HEK293T (cell line): ENCODE measurements at regions not wholly inside any gene's neighbourhood (a gene's known extent, or its start where the extent isn't known, plus 50 kb on each side); places are given as distances from the start of the nearest gene placed in this dataset.

Experiments
- CTCF ChIA-PET: fragments of 350-600 bp; formaldehyde crosslinking; extraction: SDS; loops from one replicate; lab custom pipeline; 2021; ENCODE audit warnings: antibody characterized with exemption, inconsistent platforms; lab: Yijun Ruan, JAX
- POLR2A ChIA-PET: fragments of 350-600 bp; formaldehyde crosslinking; extraction: SDS; loops from one replicate; lab custom pipeline; 2020; ENCODE audit warnings: antibody characterized with exemption, inconsistent platforms; lab: Yijun Ruan, JAX
- DNase-seq: peaks from one replicate; pipeline ENCODE4 v3.0.0; 2012; ENCODE audit warnings: mixed read lengths; ENCODE audit errors: extremely low spot score
- ARNT ChIP-seq: fragments of 450-650 bp; IDR thresholded peaks from 2 replicates; pipeline ENCODE4 v1.6.1; 2017; ENCODE audit warnings: mild to moderate bottlenecking
- BHLHE40 ChIP-seq: fragments of 450-650 bp; IDR thresholded peaks from 2 replicates; pipeline ENCODE4 v1.6.1; 2016; ENCODE audit warnings: mild to moderate bottlenecking, moderate library complexity, borderline replicate concordance
- CTBP1 ChIP-seq: fragments of 450-650 bp; IDR thresholded peaks from 2 replicates; pipeline ENCODE4 v1.6.1; 2016; ENCODE audit warnings: borderline replicate concordance
- ELF4 ChIP-seq: fragments of 450-650 bp; IDR thresholded peaks from 2 replicates; pipeline ENCODE4 v1.6.1; 2017; ENCODE audit warnings: antibody characterized with exemption
- FOXA1 ChIP-seq: fragments of 450-650 bp; IDR thresholded peaks from 2 replicates; pipeline ENCODE4 v1.6.1; 2016; ENCODE audit warnings: mild to moderate bottlenecking
- FOXK2 ChIP-seq: fragments of 450-650 bp; IDR thresholded peaks from 2 replicates; pipeline ENCODE4 v1.6.1; 2016; ENCODE audit warnings: mild to moderate bottlenecking
- FOXM1 ChIP-seq: fragments of 450-650 bp; IDR thresholded peaks from 2 replicates; pipeline ENCODE4 v1.6.1; 2017; ENCODE audit warnings: mild to moderate bottlenecking, borderline replicate concordance
- HDGF ChIP-seq: fragments of 450-650 bp; IDR thresholded peaks from 2 replicates; pipeline ENCODE4 v1.6.1; 2017; ENCODE audit warnings: antibody characterized with exemption, borderline replicate concordance
- L3MBTL2 ChIP-seq: fragments of 450-650 bp; conservative IDR thresholded peaks from 2 replicates; pipeline ENCODE4 v1.6.1; 2016; ENCODE audit warnings: mild to moderate bottlenecking
- LEF1 ChIP-seq: fragments of 450-650 bp; IDR thresholded peaks from 2 replicates; pipeline ENCODE4 v1.6.1; 2017; ENCODE audit warnings: mild to moderate bottlenecking, borderline replicate concordance
- NFRKB ChIP-seq: fragments of 450-650 bp; IDR thresholded peaks from 2 replicates; pipeline ENCODE4 v1.6.1; 2016; ENCODE audit warnings: mild to moderate bottlenecking, moderate library complexity
- SP1 ChIP-seq: fragments of 450-650 bp; IDR thresholded peaks from 2 replicates; pipeline ENCODE4 v1.6.1; 2017
- SUZ12 ChIP-seq: fragments of 450-650 bp; IDR thresholded peaks from 2 replicates; pipeline ENCODE4 v1.6.1; 2016; ENCODE audit warnings: mild to moderate bottlenecking
- TARDBP ChIP-seq: fragments of 450-650 bp; IDR thresholded peaks from 2 replicates; pipeline ENCODE4 v1.6.1; 2016
- ZNF384 ChIP-seq: fragments of 450-650 bp; IDR thresholded peaks from 2 replicates; pipeline ENCODE4 v1.6.1; 2016
- TF ChIP-seq, protein P1 (sequence below): fragments of 450-650 bp; IDR thresholded peaks from 2 replicates; pipeline ENCODE4 v1.6.1; 2016

GRCh38 chr11:31969359-31969702 lies 121.5 kb upstream of the RCN1 start:
- ChIA-PET POLR2A (no interaction called here), CTCF (interaction anchor here (2.6 kb wide), 1 partner anchor 11 kb away, joined by 12 read pairs; no protein-coding TSS in a partner anchor)
- DNase-seq, result no peak
- TF ChIP-seq SP1, result no peak
- no peak for TF ChIP-seq SUZ12
- no peak for TF ChIP-seq HDGF
- no peak for TF ChIP-seq TARDBP
- TF ChIP-seq, protein P1, sequence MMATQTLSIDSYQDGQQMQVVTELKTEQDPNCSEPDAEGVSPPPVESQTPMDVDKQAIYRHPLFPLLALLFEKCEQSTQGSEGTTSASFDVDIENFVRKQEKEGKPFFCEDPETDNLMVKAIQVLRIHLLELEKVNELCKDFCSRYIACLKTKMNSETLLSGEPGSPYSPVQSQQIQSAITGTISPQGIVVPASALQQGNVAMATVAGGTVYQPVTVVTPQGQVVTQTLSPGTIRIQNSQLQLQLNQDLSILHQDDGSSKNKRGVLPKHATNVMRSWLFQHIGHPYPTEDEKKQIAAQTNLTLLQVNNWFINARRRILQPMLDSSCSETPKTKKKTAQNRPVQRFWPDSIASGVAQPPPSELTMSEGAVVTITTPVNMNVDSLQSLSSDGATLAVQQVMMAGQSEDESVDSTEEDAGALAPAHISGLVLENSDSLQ, result no peak
- TF ChIP-seq CTBP1, result no peak
- no peak for TF ChIP-seq BHLHE40
- no peak for TF ChIP-seq ARNT
- no peak for TF ChIP-seq L3MBTL2
- no peak for TF ChIP-seq FOXK2
- no peak for TF ChIP-seq NFRKB
- TF ChIP-seq ELF4, result no peak
- no peak for TF ChIP-seq ZNF384
- TF ChIP-seq FOXM1, result no peak
- TF ChIP-seq FOXA1, result no peak
- TF ChIP-seq LEF1, result no peak

- POLR2A ChIA-PET, result no interaction called here
- DNase-seq, result no peak
Measured at GRCh38 chr11:31968461-31969358, 122.2 kb upstream of the RCN1 start.

GRCh38 chr11:31967404-31968130 lies 123.3 kb upstream of the RCN1 start:
- CTCF ChIA-PET, result interaction anchor here (1.1 kb wide), 1 partner anchor 9 kb away, joined by 3 read pairs; no protein-coding TSS in a partner anchor
- DNase-seq, result no peak
- POLR2A ChIA-PET, result no interaction called here
- TF ChIP-seq ELF4, result no peak
- TF ChIP-seq, protein P1, result no peak
- TF ChIP-seq FOXA1, result no peak
- TF ChIP-seq FOXK2, result no peak
- TF ChIP-seq NFRKB, result no peak
- TF ChIP-seq CTBP1, result no peak
- TF ChIP-seq ZNF384, result no peak
- TF ChIP-seq ARNT, result no peak
- TF ChIP-seq LEF1, result no peak
- TF ChIP-seq HDGF, result no peak
- no peak for TF ChIP-seq BHLHE40
- no peak for TF ChIP-seq TARDBP
- no peak for TF ChIP-seq SP1
- TF ChIP-seq L3MBTL2, result no peak
- TF ChIP-seq FOXM1, result no peak
- TF ChIP-seq SUZ12, result no peak

More at GRCh38 chr11:31968461-31969358, 122.2 kb upstream of the RCN1 start:
- TF ChIP-seq NFRKB, result no peak
- TF ChIP-seq FOXK2, result no peak
- no peak for TF ChIP-seq CTBP1
- TF ChIP-seq, protein P1, result no peak
- no peak for TF ChIP-seq L3MBTL2
- TF ChIP-seq TARDBP, result no peak
- TF ChIP-seq ARNT, result no peak
- TF ChIP-seq FOXA1, result no peak
- no peak for TF ChIP-seq SP1
- no peak for TF ChIP-seq ELF4
- no peak for TF ChIP-seq LEF1
- no peak for TF ChIP-seq SUZ12
- no peak for TF ChIP-seq ZNF384
- TF ChIP-seq FOXM1, result no peak
- no peak for TF ChIP-seq BHLHE40
- CTCF ChIA-PET, result interaction anchor here (2.6 kb wide), 1 partner anchor 11 kb away, joined by 12 read pairs; no protein-coding TSS in a partner anchor

GRCh38 chr11:31966846-31967245 lies 124.0 kb upstream of the RCN1 start:
- no peak for DNase-seq
- CTCF ChIA-PET, result interaction anchor here (1.1 kb wide), 1 partner anchor 8 kb away, joined by 3 read pairs; no protein-coding TSS in a partner anchor
- POLR2A ChIA-PET, result no interaction called here
- no peak for TF ChIP-seq ZNF384
- no peak for TF ChIP-seq FOXM1
- no peak for TF ChIP-seq FOXK2
- TF ChIP-seq SP1, result no peak
- TF ChIP-seq CTBP1, result no peak
- TF ChIP-seq, protein P1, result no peak
- TF ChIP-seq L3MBTL2, result no peak
- no peak for TF ChIP-seq BHLHE40
- no peak for TF ChIP-seq TARDBP
- TF ChIP-seq FOXA1, result no peak
- TF ChIP-seq NFRKB, result no peak
- no peak for TF ChIP-seq HDGF
- no peak for TF ChIP-seq ELF4
- no peak for TF ChIP-seq LEF1
- no peak for TF ChIP-seq ARNT
- no peak for TF ChIP-seq SUZ12
